ENCODE measurements at regions not wholly inside any gene's neighbourhood (a gene's known extent, or its start where the extent isn't known, plus 50 kb on each side); places are given as distances from the start of the nearest gene placed in this dataset.

DNA sequence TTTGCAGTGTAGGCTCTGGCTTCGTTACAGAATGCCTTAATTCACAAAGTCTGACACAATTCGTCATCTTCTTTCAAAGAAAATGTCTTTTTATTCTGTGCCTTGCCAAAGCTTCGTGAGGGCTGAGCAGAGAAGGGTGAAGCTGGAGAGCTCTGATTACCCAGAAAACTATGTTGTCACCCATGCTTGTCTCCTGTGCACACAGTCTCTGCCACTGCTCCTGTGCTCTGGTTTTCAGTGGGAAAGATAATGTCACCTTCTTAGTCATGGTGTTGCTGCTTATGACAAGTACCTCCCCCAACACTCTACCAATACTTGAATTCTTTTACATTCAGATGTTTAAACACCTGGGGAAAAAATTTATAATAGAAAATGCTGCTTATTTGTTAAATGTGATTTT, 509.2 kb upstream of the GRM7 start:
- no peak overlapping the region for H3K27ac ChIP-seq

DNA sequence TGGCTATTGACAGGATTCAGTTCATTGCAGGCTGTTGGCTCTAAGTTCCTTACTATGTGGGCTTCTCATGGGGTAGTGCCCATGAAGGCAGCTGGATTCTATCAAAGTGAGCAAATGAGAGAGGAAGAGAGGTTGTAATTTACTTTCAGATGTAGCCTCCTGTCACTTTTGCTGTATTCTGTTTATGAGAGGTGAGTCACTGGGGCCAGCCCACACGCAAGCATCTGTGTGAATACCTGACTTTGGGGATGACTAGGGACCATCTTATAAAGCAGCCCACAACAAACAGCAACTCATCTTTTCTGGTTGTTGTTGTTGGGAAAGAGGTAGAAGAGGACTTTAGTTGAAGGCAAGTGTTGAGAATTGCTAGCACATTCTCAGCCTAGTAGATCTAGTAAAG, 506.3 kb upstream of the GRM7 start:
- TF ChIP-seq, protein P1, sequence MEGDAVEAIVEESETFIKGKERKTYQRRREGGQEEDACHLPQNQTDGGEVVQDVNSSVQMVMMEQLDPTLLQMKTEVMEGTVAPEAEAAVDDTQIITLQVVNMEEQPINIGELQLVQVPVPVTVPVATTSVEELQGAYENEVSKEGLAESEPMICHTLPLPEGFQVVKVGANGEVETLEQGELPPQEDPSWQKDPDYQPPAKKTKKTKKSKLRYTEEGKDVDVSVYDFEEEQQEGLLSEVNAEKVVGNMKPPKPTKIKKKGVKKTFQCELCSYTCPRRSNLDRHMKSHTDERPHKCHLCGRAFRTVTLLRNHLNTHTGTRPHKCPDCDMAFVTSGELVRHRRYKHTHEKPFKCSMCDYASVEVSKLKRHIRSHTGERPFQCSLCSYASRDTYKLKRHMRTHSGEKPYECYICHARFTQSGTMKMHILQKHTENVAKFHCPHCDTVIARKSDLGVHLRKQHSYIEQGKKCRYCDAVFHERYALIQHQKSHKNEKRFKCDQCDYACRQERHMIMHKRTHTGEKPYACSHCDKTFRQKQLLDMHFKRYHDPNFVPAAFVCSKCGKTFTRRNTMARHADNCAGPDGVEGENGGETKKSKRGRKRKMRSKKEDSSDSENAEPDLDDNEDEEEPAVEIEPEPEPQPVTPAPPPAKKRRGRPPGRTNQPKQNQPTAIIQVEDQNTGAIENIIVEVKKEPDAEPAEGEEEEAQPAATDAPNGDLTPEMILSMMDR (IDR thresholded peaks at IDR 0.05), result no peak
- no peak for TF ChIP-seq POLR2A (IDR thresholded peaks at IDR 0.05)
- Histone ChIP-seq H3K4me1 (no peaks in the 10 kb centered on the region), H3K27ac (no peak overlapping the region), H3K4me3 (no peak overlapping the region), H3K27me3 (no peaks in the 10 kb centered on the region), H3K9me3 (no peaks in the 10 kb centered on the region), H3K36me3 (no peaks in the 10 kb centered on the region)
- DNase-seq, result no peak

More for the DNA sequence above, 509.2 kb upstream of the GRM7 start:
- no peak for DNase-seq
- Histone ChIP-seq H3K27me3 (no peaks in the 10 kb centered on the region), H3K4me3 (no peak overlapping the region), H3K9me3 (no peaks in the 10 kb centered on the region), H3K36me3 (no peaks in the 10 kb centered on the region), H3K4me1 (no peaks in the 10 kb centered on the region)
- no peak for TF ChIP-seq POLR2A (IDR thresholded peaks at IDR 0.05)
- TF ChIP-seq, protein P1 (IDR thresholded peaks at IDR 0.05), result no peak

DNA sequence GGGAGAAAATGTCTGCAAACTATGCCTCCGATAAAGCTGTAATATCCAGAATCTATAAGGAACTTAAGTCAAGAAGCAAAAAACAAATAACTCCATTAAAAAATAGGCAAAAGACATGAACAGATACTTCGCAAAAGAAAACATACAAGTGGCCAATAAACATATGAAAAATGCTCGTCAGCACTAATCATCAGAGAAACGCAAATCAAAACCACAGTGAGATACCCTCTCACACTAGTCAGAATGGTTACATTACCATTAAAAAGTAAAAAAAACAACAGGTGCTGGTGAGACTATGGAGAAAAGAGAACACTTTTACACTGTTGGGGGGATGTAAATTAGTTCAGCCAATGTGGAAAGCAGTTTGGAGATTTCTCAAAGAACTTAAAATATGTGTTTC, 498.5 kb upstream of the GRM7 start:
- no peaks in the 10 kb centered on the region for H3K4me1 ChIP-seq
- no peak for DNase-seq
- no peak overlapping the region for H3K27ac ChIP-seq
- no peaks in the 10 kb centered on the region for H3K9me3 ChIP-seq
- TF ChIP-seq, protein P1 (IDR thresholded peaks at IDR 0.05), result no peak
- TF ChIP-seq POLR2A (IDR thresholded peaks at IDR 0.05), result no peak
- no peak overlapping the region for H3K4me3 ChIP-seq
- H3K36me3 ChIP-seq, result no peaks in the 10 kb centered on the region
- no peaks in the 10 kb centered on the region for H3K27me3 ChIP-seq

DNA sequence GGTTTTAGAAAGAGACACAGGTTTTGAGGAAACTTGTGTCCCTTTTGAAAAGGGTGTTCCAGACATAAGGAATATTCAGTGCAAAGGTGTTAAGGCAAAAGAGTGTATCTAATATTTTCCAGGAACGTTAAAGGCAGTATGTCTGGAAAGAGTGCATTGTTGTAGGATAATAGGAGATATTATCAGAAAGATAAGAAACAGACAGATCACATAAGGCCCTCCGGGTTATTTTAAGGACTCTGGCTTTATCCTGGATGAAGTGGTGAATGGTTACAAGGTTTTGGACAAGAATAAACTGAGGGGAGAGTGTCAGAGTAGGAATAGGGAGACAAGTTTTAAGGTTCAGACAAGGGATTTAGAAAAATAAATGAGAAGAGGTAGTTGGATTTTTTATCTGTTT, 493.7 kb upstream of the GRM7 start:
- Histone ChIP-seq H3K9me3 (peaks cover 0 to 2% (median 0%) of the 10 kb centered on the region in 4 donors), H3K4me1 (no peaks in the 10 kb centered on the region), H3K36me3 (no peaks in the 10 kb centered on the region), H3K4me3 (no peak overlapping the region), H3K27ac (no peak overlapping the region), H3K27me3 (no peaks in the 10 kb centered on the region)
- no peak for DNase-seq
- no peak for TF ChIP-seq POLR2A (IDR thresholded peaks at IDR 0.05)
- TF ChIP-seq, protein P1 (IDR thresholded peaks at IDR 0.05), result no peak

DNA sequence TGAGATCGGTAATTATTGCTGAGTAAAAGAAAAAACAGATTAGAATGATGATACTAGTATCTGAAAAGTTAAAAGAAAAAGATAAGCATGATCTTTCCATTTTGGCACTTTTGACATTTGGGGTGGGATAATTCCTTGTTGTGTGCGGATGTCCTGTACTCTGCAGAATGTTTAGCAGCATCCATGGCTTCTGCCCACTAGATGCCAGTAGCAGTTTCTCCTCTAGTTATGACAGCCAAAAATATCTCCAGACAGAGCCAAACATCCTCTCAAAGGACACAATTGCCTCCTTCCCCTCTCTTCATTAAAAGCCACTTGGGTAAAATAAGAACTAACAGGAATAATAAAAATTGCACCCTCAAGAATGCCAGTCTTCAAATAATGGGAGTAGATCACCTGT, 468.8 kb upstream of the GRM7 start:
- Histone ChIP-seq H3K27ac (no peak overlapping the region), H3K27me3 (no peaks in the 10 kb centered on the region), H3K9me3 (no peaks in the 10 kb centered on the region), H3K4me3 (no peak overlapping the region), H3K4me1 (no peaks in the 10 kb centered on the region), H3K36me3 (no peaks in the 10 kb centered on the region)
- no peak for DNase-seq
- TF ChIP-seq POLR2A (IDR thresholded peaks at IDR 0.05), result no peak
- TF ChIP-seq, protein P1 (IDR thresholded peaks at IDR 0.05), result no peak

DNA sequence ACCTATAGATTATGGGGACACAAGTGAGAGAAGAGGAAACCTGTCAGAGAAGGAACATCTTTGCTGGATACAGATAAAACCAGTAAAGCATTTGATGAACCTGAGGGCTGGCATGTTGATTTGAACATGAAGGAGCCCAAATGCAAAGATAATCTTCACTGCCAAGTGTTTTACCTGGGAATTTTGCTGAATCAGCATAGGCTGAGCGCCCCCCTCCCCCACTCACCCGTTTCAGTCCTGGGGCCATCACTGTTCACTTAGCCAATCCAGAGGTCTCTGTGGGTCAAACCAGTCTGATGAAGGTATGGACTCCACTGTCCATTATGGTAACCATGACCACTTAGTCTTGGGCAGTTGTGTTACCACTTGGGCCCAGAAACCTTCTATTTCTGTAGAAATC, 466.0 kb upstream of the GRM7 start:
- H3K27me3 ChIP-seq, result no peaks in the 10 kb centered on the region
- TF ChIP-seq POLR2A (IDR thresholded peaks at IDR 0.05), result no peak
- TF ChIP-seq, protein P1 (IDR thresholded peaks at IDR 0.05), result no peak
- H3K27ac ChIP-seq, result no peak overlapping the region

More for the DNA sequence above, 466.0 kb upstream of the GRM7 start:
- H3K4me3 ChIP-seq, result no peak overlapping the region
- H3K4me1 ChIP-seq, result no peaks in the 10 kb centered on the region
- H3K36me3 ChIP-seq, result no peaks in the 10 kb centered on the region
- DNase-seq, result no peak
- no peaks in the 10 kb centered on the region for H3K9me3 ChIP-seq

Measured in Peyer's patch (tissue), 4 donors.